IPS DF 4.7 (cell line): ENCODE measurements at regions not wholly inside any gene's neighbourhood (a gene's known extent, or its start where the extent isn't known, plus 50 kb on each side); places are given as distances from the start of the nearest gene placed in this dataset.
"Not testable (repeated sequence)": the region's sequence is repeated elsewhere in the genome, so short reads cannot be mapped to it uniquely, and the experiment has no call there.

Experiments used
- DNase-seq: peaks from one replicate; pipeline ENCODE4 v3.0.0-alpha.2; 2013; ENCODE audit warnings: low spot score; ENCODE audit errors: extremely low read depth

- not testable (repeated sequence) for DNase-seq
These were observed 110.7 kb downstream of the CRLF3 start for GRCh38 chr17:30713805-30714204.

GRCh38 chr17:30712859-30713258, 111.6 kb downstream of the CRLF3 start:
- not testable (repeated sequence) for DNase-seq

GRCh38 chr17:30711626-30712507, 112.6 kb downstream of the CRLF3 start:
- DNase-seq = not testable (repeated sequence)

- not testable (repeated sequence) for DNase-seq
These were observed 113.3 kb downstream of the CRLF3 start for GRCh38 chr17:30711176-30711575.

GRCh38 chr17:30710276-30711088, 114.0 kb downstream of the CRLF3 start:
- DNase-seq = not testable (repeated sequence)

GRCh38 chr17:30709561-30710275, 114.8 kb downstream of the CRLF3 start:
- not testable (repeated sequence) for DNase-seq

- not testable (repeated sequence) for DNase-seq
These were observed 115.4 kb downstream of the CRLF3 start for GRCh38 chr17:30709096-30709495.

- DNase-seq = peak; percentile 71
These were observed 116.0 kb downstream of the CRLF3 start for GRCh38 chr17:30708241-30709078.

GRCh38 chr17:30707724-30708240, 116.7 kb downstream of the CRLF3 start:
- DNase-seq = not testable (repeated sequence)

- DNase-seq = not testable (repeated sequence)
These were observed 117.8 kb downstream of the CRLF3 start for GRCh38 chr17:30706461-30707335.

- DNase-seq = not testable (repeated sequence)
These were observed 118.5 kb downstream of the CRLF3 start for GRCh38 chr17:30706004-30706403.

- DNase-seq = no peak
These were observed 122.9 kb downstream of the CRLF3 start for GRCh38 chr17:30701498-30701989.

- DNase-seq = not testable (repeated sequence)
These were observed 123.7 kb downstream of the CRLF3 start for GRCh38 chr17:30700833-30701232.

- DNase-seq = not testable (repeated sequence)
These were observed 126.7 kb downstream of the CRLF3 start for GRCh38 chr17:30697619-30698460.

GRCh38 chr17:30696234-30696633, 128.3 kb downstream of the CRLF3 start:
- no peak for DNase-seq

GRCh38 chr17:30695265-30695811, 129.2 kb downstream of the CRLF3 start:
- not testable (repeated sequence) for DNase-seq

- not testable (repeated sequence) for DNase-seq
These were observed 130.7 kb downstream of the CRLF3 start for GRCh38 chr17:30693772-30694171.
